ENCODE measurements at regions not wholly inside any gene's neighbourhood (a gene's known extent, or its start where the extent isn't known, plus 50 kb on each side); places are given as distances from the start of the nearest gene placed in this dataset.

DNA sequence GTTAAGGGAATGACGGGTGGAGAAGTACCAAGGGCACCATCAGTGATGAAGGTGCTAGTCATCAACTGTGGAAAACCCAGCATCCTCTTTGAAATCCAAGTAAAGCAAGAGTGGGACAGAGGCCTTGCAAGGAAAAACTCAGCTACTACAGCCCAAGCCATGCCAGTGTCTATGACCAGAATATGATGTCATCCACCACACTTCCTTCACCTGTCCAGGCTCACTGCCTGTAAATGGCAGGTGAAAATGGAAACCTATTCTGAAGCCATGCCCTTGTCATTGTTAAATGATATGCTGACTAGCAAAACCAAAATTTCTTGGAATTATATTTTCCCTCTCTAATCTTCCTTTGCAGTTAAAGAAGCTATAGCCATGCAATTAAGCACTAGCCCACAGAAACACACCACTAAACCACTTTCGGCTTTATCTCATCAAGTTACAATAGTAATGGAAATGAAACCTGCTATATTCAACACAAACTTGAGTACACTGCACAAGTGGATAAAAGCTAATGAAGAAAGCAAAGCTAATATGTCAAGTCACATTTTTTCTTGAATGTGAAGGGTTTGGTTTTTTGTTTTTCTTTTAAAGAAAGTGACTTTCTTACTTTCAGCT, 96.3 kb upstream of the RALGPS2 start:
- no peak for TF ChIP-seq CTCF (IDR thresholded peaks at IDR 0.05 in 2 of 3, conservative IDR thresholded peaks at IDR 0.05 in 1 of 3; ENCODE audit: borderline replicate concordance in 1 of 3, insufficient read depth in 1 of 3, low read depth in 2 of 3, low read length in 2 of 3)
- TF ChIP-seq POLR2AphosphoS5 (IDR thresholded peaks at IDR 0.05; ENCODE audit: low read depth, low read length), result no peak
- TF ChIP-seq SP1 (IDR thresholded peaks at IDR 0.05; ENCODE audit: low read depth), result no peak
- TF ChIP-seq REST (IDR thresholded peaks at IDR 0.05; ENCODE audit: low read depth), result no peak
- TF ChIP-seq TCF7L2 (IDR thresholded peaks at IDR 0.05; ENCODE audit: borderline replicate concordance, extremely low read depth, insufficient read depth, insufficient read length), result no peak
- no peak for TF ChIP-seq EZH2phosphoT487 (IDR thresholded peaks at IDR 0.05; ENCODE audit: borderline replicate concordance)
- TF ChIP-seq SIN3A (IDR thresholded peaks at IDR 0.05; ENCODE audit: low read depth), result no peak
- no peak for TF ChIP-seq ZBTB33 (IDR thresholded peaks at IDR 0.05; ENCODE audit: extremely low read depth, insufficient replicate concordance, low read length)
- TF ChIP-seq EGR1 (IDR thresholded peaks at IDR 0.05; ENCODE audit: low read depth), result no peak
- no peak for TF ChIP-seq ZFX (IDR thresholded peaks at IDR 0.05)
- TF ChIP-seq ZNF274 (IDR thresholded peaks at IDR 0.05; ENCODE audit: low read depth, low read length), result no peak
- no peak for TF ChIP-seq POLR2A (IDR thresholded peaks at IDR 0.05; ENCODE audit: borderline replicate concordance, extremely low read depth, insufficient read depth, insufficient read length)
- TF ChIP-seq EZH2 (IDR thresholded peaks at IDR 0.05), result no peak
- no peak for TF ChIP-seq CEBPB (IDR thresholded peaks at IDR 0.05; ENCODE audit: low read depth)
